HEK293T (cell line): ENCODE measurements at regions not wholly inside any gene's neighbourhood (a gene's known extent, or its start where the extent isn't known, plus 50 kb on each side); places are given as distances from the start of the nearest gene placed in this dataset.

ENCODE experiments used
- ARNT ChIP-seq: fragments of 450-650 bp; IDR thresholded peaks from 2 replicates; pipeline ENCODE4 v1.6.1; 2017; ENCODE audit warnings: mild to moderate bottlenecking
- BHLHE40 ChIP-seq: fragments of 450-650 bp; IDR thresholded peaks from 2 replicates; pipeline ENCODE4 v1.6.1; 2016; ENCODE audit warnings: mild to moderate bottlenecking, moderate library complexity, borderline replicate concordance
- ELF4 ChIP-seq: fragments of 450-650 bp; IDR thresholded peaks from 2 replicates; pipeline ENCODE4 v1.6.1; 2017; ENCODE audit warnings: antibody characterized with exemption
- FOXA1 ChIP-seq: fragments of 450-650 bp; IDR thresholded peaks from 2 replicates; pipeline ENCODE4 v1.6.1; 2016; ENCODE audit warnings: mild to moderate bottlenecking
- FOXK2 ChIP-seq: fragments of 450-650 bp; IDR thresholded peaks from 2 replicates; pipeline ENCODE4 v1.6.1; 2016; ENCODE audit warnings: mild to moderate bottlenecking
- FOXM1 ChIP-seq: fragments of 450-650 bp; IDR thresholded peaks from 2 replicates; pipeline ENCODE4 v1.6.1; 2017; ENCODE audit warnings: mild to moderate bottlenecking, borderline replicate concordance
- HDGF ChIP-seq: fragments of 450-650 bp; IDR thresholded peaks from 2 replicates; pipeline ENCODE4 v1.6.1; 2017; ENCODE audit warnings: antibody characterized with exemption, borderline replicate concordance
- L3MBTL2 ChIP-seq: fragments of 450-650 bp; conservative IDR thresholded peaks from 2 replicates; pipeline ENCODE4 v1.6.1; 2016; ENCODE audit warnings: mild to moderate bottlenecking
- NFRKB ChIP-seq: fragments of 450-650 bp; IDR thresholded peaks from 2 replicates; pipeline ENCODE4 v1.6.1; 2016; ENCODE audit warnings: mild to moderate bottlenecking, moderate library complexity
- SP1 ChIP-seq: fragments of 450-650 bp; IDR thresholded peaks from 2 replicates; pipeline ENCODE4 v1.6.1; 2017
- SUZ12 ChIP-seq: fragments of 450-650 bp; IDR thresholded peaks from 2 replicates; pipeline ENCODE4 v1.6.1; 2016; ENCODE audit warnings: mild to moderate bottlenecking
- TARDBP ChIP-seq: fragments of 450-650 bp; IDR thresholded peaks from 2 replicates; pipeline ENCODE4 v1.6.1; 2016
- ZNF384 ChIP-seq: fragments of 450-650 bp; IDR thresholded peaks from 2 replicates; pipeline ENCODE4 v1.6.1; 2016

GRCh38 chr3:181932039-181932438, 220.3 kb downstream of the SOX2 start:
- TF ChIP-seq SUZ12 (no peak), FOXM1 (no peak), FOXK2 (no peak), L3MBTL2 (no peak), SP1 (no peak), ZNF384 (no peak), NFRKB (no peak), ELF4 (no peak), ARNT (no peak), TARDBP (no peak), BHLHE40 (no peak), FOXA1 (no peak), HDGF (no peak)
